Astrocyte (in vitro differentiated cells and primary cell): ENCODE measurements at regions not wholly inside any gene's neighbourhood (a gene's known extent, or its start where the extent isn't known, plus 50 kb on each side); places are given as distances from the start of the nearest gene placed in this dataset.

Experiments
- DNase-seq: peaks from one replicate; pipeline ENCODE4 v3.0.0-alpha.2; 2010; ENCODE audit warnings: low read depth
- FAIRE-seq: peaks from 2 replicates; lab custom pipeline; 2011; peaks lifted over from hg19 to GRCh38; lab: Jason Lieb, UNC
- H2AFZ ChIP-seq: 2 replicates; pipeline ENCODE4 v1.6.0; 2012; ENCODE audit warnings: low read depth, low read length, inconsistent platforms
- H3K27ac ChIP-seq: 2 replicates; pipeline ENCODE4 v1.5.1; 2011; ENCODE audit warnings: low read depth, low read length, inconsistent platforms
- H3K27me3 ChIP-seq: 2 replicates; pipeline ENCODE4 v1.6.0; 2011; ENCODE audit warnings: low read length, inconsistent platforms; ENCODE audit not compliant: insufficient read depth
- H3K36me3 ChIP-seq: 2 replicates; pipeline ENCODE4 v1.5.1; 2011; ENCODE audit warnings: low read length, inconsistent platforms; ENCODE audit not compliant: insufficient read depth
- H3K4me1 ChIP-seq: 2 replicates; pipeline ENCODE4 v1.5.1; 2011; ENCODE audit warnings: low read length, inconsistent platforms; ENCODE audit not compliant: insufficient read depth
- H3K4me2 ChIP-seq: 2 replicates; pipeline ENCODE4 v1.6.0; 2012; ENCODE audit warnings: low read length, inconsistent platforms
- H3K4me3 ChIP-seq: 2 replicates; pipeline ENCODE4 v1.5.1; 2011; ENCODE audit warnings: low read depth, mild to moderate bottlenecking, low read length, inconsistent platforms; ENCODE audit not compliant: insufficient read depth
- H3K79me2 ChIP-seq: 2 replicates; pipeline ENCODE4 v1.6.0; 2012; ENCODE audit warnings: mild to moderate bottlenecking, low read length, inconsistent platforms; ENCODE audit not compliant: insufficient read depth
- H3K9ac ChIP-seq: 2 replicates; pipeline ENCODE4 v1.6.0; 2012; ENCODE audit warnings: mild to moderate bottlenecking, low read length, inconsistent platforms
- H3K9me3 ChIP-seq: 2 replicates; pipeline ENCODE4 v1.5.1; 2012; ENCODE audit warnings: low read depth, mild to moderate bottlenecking, low read length, inconsistent platforms; ENCODE audit not compliant: insufficient read depth
- H4K20me1 ChIP-seq: 2 replicates; pipeline ENCODE4 v1.6.0; 2012; ENCODE audit warnings: low read length, inconsistent platforms; ENCODE audit not compliant: insufficient read depth
- H3K27ac Mint-ChIP-seq: one replicate; pipeline ENCODE4 v1.8.0; 2021; ENCODE audit warnings: mild to moderate bottlenecking, mixed read lengths; ENCODE audit not compliant: unreplicated experiment
- H3K27me3 Mint-ChIP-seq: one replicate; pipeline ENCODE4 v1.8.0; 2021; ENCODE audit warnings: low read depth, mixed read lengths; ENCODE audit not compliant: unreplicated experiment
- H3K36me3 Mint-ChIP-seq: one replicate; pipeline ENCODE4 v1.8.0; 2021; ENCODE audit warnings: low read depth, mixed read lengths; ENCODE audit not compliant: unreplicated experiment
- H3K4me1 Mint-ChIP-seq: one replicate; pipeline ENCODE4 v1.8.0; 2021; ENCODE audit warnings: low read depth, mixed read lengths; ENCODE audit not compliant: unreplicated experiment
- H3K4me3 Mint-ChIP-seq: one replicate; pipeline ENCODE4 v1.8.0; 2021; ENCODE audit warnings: mild to moderate bottlenecking, moderate library complexity, mixed read lengths; ENCODE audit not compliant: unreplicated experiment
- H3K9me3 Mint-ChIP-seq: one replicate; pipeline ENCODE4 v1.8.0; 2021; ENCODE audit warnings: mild to moderate bottlenecking, mixed read lengths; ENCODE audit not compliant: unreplicated experiment
- EZH2 ChIP-seq: IDR thresholded peaks from 2 replicates; pipeline ENCODE4 v1.6.1; 2012; ENCODE audit warnings: mild to moderate bottlenecking, low read length, inconsistent platforms; ENCODE audit not compliant: insufficient read depth
- TF ChIP-seq, protein P1 (sequence below): IDR thresholded peaks from 2 replicates; pipeline ENCODE4 v1.5.1; 2011; ENCODE audit warnings: low read depth, mild to moderate bottlenecking, inconsistent platforms, low read length, moderate library complexity; ENCODE audit not compliant: insufficient read depth

GRCh38 chr3:13201851-13202250 is 128.6 kb upstream of the IQSEC1 start:
- Mint-ChIP-seq H3K4me3 (no peak overlapping the region), H3K4me1 (peaks cover 3% of the 10 kb centered on the region), H3K9me3 (no peaks in the 10 kb centered on the region), H3K27ac (no peak overlapping the region), H3K36me3 (peaks cover 2% of the 10 kb centered on the region), H3K27me3 (peaks cover 43% of the 10 kb centered on the region)
- Histone ChIP-seq H3K4me2 (no peak overlapping the region), H3K79me2 (no peaks in the 10 kb centered on the region), H3K4me3 (no peak overlapping the region), H3K4me1 (no peaks in the 10 kb centered on the region), H4K20me1 (no peaks in the 10 kb centered on the region), H3K9me3 (no peaks in the 10 kb centered on the region), H3K27me3 (peaks cover 21% of the 10 kb centered on the region), H3K36me3 (no peaks in the 10 kb centered on the region), H2AFZ (no peak overlapping the region), H3K9ac (no peak overlapping the region), H3K27ac (no peak overlapping the region)
- no peak for DNase-seq
- TF ChIP-seq, protein P1, sequence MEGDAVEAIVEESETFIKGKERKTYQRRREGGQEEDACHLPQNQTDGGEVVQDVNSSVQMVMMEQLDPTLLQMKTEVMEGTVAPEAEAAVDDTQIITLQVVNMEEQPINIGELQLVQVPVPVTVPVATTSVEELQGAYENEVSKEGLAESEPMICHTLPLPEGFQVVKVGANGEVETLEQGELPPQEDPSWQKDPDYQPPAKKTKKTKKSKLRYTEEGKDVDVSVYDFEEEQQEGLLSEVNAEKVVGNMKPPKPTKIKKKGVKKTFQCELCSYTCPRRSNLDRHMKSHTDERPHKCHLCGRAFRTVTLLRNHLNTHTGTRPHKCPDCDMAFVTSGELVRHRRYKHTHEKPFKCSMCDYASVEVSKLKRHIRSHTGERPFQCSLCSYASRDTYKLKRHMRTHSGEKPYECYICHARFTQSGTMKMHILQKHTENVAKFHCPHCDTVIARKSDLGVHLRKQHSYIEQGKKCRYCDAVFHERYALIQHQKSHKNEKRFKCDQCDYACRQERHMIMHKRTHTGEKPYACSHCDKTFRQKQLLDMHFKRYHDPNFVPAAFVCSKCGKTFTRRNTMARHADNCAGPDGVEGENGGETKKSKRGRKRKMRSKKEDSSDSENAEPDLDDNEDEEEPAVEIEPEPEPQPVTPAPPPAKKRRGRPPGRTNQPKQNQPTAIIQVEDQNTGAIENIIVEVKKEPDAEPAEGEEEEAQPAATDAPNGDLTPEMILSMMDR: no peak
- TF ChIP-seq EZH2: no peak
- no peak for FAIRE-seq

DNA sequence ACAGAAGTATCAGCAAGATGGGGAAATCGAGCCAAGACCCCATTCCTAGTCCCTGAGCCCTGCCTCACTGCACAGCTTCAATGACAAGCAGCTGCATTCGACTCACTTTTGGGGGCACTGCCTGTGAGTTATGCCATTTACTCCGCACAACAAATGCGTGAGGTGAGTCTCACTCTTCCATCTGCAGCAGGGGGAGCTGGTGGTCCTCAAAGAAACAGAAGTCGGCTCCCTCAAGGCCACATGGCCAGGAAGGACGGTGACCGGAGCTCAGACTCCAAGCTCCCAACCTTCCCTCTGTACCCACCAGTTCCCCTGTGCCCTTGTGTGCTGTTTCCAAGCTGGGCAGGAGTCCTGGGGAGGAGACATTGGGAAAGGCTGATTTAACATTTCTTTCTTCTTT is 127.7 kb upstream of the IQSEC1 start:
- H3K9me3 Mint-ChIP-seq: no peaks in the 10 kb centered on the region
- H3K9ac ChIP-seq: no peak overlapping the region
- no peaks in the 10 kb centered on the region for H4K20me1 ChIP-seq
- no peaks in the 10 kb centered on the region for H3K79me2 ChIP-seq
- H3K4me3 Mint-ChIP-seq: no peak overlapping the region
- no peak overlapping the region for H3K27ac ChIP-seq
- no peak overlapping the region for H2AFZ ChIP-seq
- peaks cover 40% of the 10 kb centered on the region for H3K27me3 Mint-ChIP-seq
- DNase-seq (no peak), FAIRE-seq (no peak)
- peaks cover 10% of the 10 kb centered on the region for H3K4me1 Mint-ChIP-seq
- peaks cover 4% of the 10 kb centered on the region for H3K36me3 Mint-ChIP-seq
- H3K4me1 ChIP-seq: no peaks in the 10 kb centered on the region
- H3K27me3 ChIP-seq: peaks cover 26% of the 10 kb centered on the region
- no peak overlapping the region for H3K4me2 ChIP-seq
- TF ChIP-seq EZH2: no peak
- TF ChIP-seq, protein P1: no peak
- H3K27ac Mint-ChIP-seq: no peak overlapping the region
- H3K9me3 ChIP-seq: no peaks in the 10 kb centered on the region
- H3K36me3 ChIP-seq: no peaks in the 10 kb centered on the region
- H3K4me3 ChIP-seq: no peak overlapping the region

- Histone ChIP-seq H4K20me1 (no peaks in the 10 kb centered on the region), H3K36me3 (no peaks in the 10 kb centered on the region), H2AFZ (no peak overlapping the region), H3K9me3 (no peaks in the 10 kb centered on the region), H3K27me3 (peaks cover 26% of the 10 kb centered on the region), H3K4me3 (no peak overlapping the region), H3K79me2 (no peaks in the 10 kb centered on the region), H3K9ac (no peak overlapping the region), H3K4me2 (no peak overlapping the region), H3K4me1 (no peaks in the 10 kb centered on the region), H3K27ac (no peak overlapping the region)
- H3K27ac Mint-ChIP-seq: no peak overlapping the region
- no peak for TF ChIP-seq EZH2
- TF ChIP-seq, protein P1: no peak
- peaks cover 4% of the 10 kb centered on the region for H3K36me3 Mint-ChIP-seq
- peaks cover 40% of the 10 kb centered on the region for H3K27me3 Mint-ChIP-seq
- DNase-seq (no peak), FAIRE-seq (no peak)
- H3K4me3 Mint-ChIP-seq: no peak overlapping the region
- no peaks in the 10 kb centered on the region for H3K9me3 Mint-ChIP-seq
- H3K4me1 Mint-ChIP-seq: peaks cover 12% of the 10 kb centered on the region
Observed at GRCh38 chr3:13200465-13200864, 127.2 kb upstream of the IQSEC1 start.
